ENCODE measurements at regions not wholly inside any gene's neighbourhood (a gene's known extent, or its start where the extent isn't known, plus 50 kb on each side); places are given as distances from the start of the nearest gene placed in this dataset.

- Histone ChIP-seq H3K9ac (ENCODE audit: low read depth in 1 of 2, low read length in 2 of 2) (no peak overlapping the region), H3K27ac (ENCODE audit: low read depth in 2 of 2, low read length in 2 of 2) (no peak overlapping the region), H3K9me3 (ENCODE audit: control insufficient read depth in 2 of 2, low read length in 2 of 2) (no peaks in the 10 kb centered on the region), H3K27me3 (ENCODE audit: control insufficient read depth in 2 of 2, insufficient read depth in 2 of 2, low read length in 2 of 2) (no peaks in the 10 kb centered on the region), H3K4me1 (ENCODE audit: control insufficient read depth in 2 of 2, insufficient read depth in 2 of 2, low read length in 2 of 2) (no peaks in the 10 kb centered on the region), H3K4me3 (ENCODE audit: low read length in 2 of 2) (no peak overlapping the region), H3K36me3 (ENCODE audit: control insufficient read depth in 2 of 2, insufficient read depth in 2 of 2, low read length in 2 of 2) (no peaks in the 10 kb centered on the region)
Measured at GRCh38 chr18:29250843-29251242, 1073.9 kb upstream of the CDH2 start.

- Histone ChIP-seq H3K4me1 (ENCODE audit: control insufficient read depth in 2 of 2, insufficient read depth in 2 of 2, low read length in 2 of 2) (no peaks in the 10 kb centered on the region), H3K9me3 (ENCODE audit: control insufficient read depth in 2 of 2, low read length in 2 of 2) (no peaks in the 10 kb centered on the region), H3K4me3 (ENCODE audit: low read length in 2 of 2) (no peak overlapping the region), H3K9ac (ENCODE audit: low read depth in 1 of 2, low read length in 2 of 2) (no peak overlapping the region), H3K36me3 (ENCODE audit: control insufficient read depth in 2 of 2, insufficient read depth in 2 of 2, low read length in 2 of 2) (no peaks in the 10 kb centered on the region), H3K27ac (ENCODE audit: low read depth in 2 of 2, low read length in 2 of 2) (no peak overlapping the region), H3K27me3 (ENCODE audit: control insufficient read depth in 2 of 2, insufficient read depth in 2 of 2, low read length in 2 of 2) (no peaks in the 10 kb centered on the region)
Measured at GRCh38 chr18:29250259-29250658, 1073.3 kb upstream of the CDH2 start.

- H3K4me3 ChIP-seq (ENCODE audit: low read length in 2 of 2) = no peak overlapping the region
- no peak overlapping the region for H3K27ac ChIP-seq (ENCODE audit: low read depth in 2 of 2, low read length in 2 of 2)
- no peaks in the 10 kb centered on the region for H3K4me1 ChIP-seq (ENCODE audit: control insufficient read depth in 2 of 2, insufficient read depth in 2 of 2, low read length in 2 of 2)
Measured at GRCh38 chr18:29248805-29249204, 1071.9 kb upstream of the CDH2 start.

GRCh38 chr18:29241199-29241598 lies 1064.3 kb upstream of the CDH2 start:
- Histone ChIP-seq H3K4me3 (ENCODE audit: low read length in 2 of 2) (no peak overlapping the region), H3K9me3 (ENCODE audit: control insufficient read depth in 2 of 2, low read length in 2 of 2) (peaks cover 0 to 2% of the 10 kb centered on the region in 2 donors), H3K36me3 (ENCODE audit: control insufficient read depth in 2 of 2, insufficient read depth in 2 of 2, low read length in 2 of 2) (no peaks in the 10 kb centered on the region), H3K27ac (ENCODE audit: low read depth in 2 of 2, low read length in 2 of 2) (no peak overlapping the region), H3K27me3 (ENCODE audit: control insufficient read depth in 2 of 2, insufficient read depth in 2 of 2, low read length in 2 of 2) (no peaks in the 10 kb centered on the region), H3K9ac (ENCODE audit: low read depth in 1 of 2, low read length in 2 of 2) (no peak overlapping the region), H3K4me1 (ENCODE audit: control insufficient read depth in 2 of 2, insufficient read depth in 2 of 2, low read length in 2 of 2) (no peaks in the 10 kb centered on the region)

More at GRCh38 chr18:29248805-29249204, 1071.9 kb upstream of the CDH2 start:
- Histone ChIP-seq H3K9me3 (ENCODE audit: control insufficient read depth in 2 of 2, low read length in 2 of 2) (no peaks in the 10 kb centered on the region), H3K9ac (ENCODE audit: low read depth in 1 of 2, low read length in 2 of 2) (no peak overlapping the region), H3K36me3 (ENCODE audit: control insufficient read depth in 2 of 2, insufficient read depth in 2 of 2, low read length in 2 of 2) (no peaks in the 10 kb centered on the region), H3K27me3 (ENCODE audit: control insufficient read depth in 2 of 2, insufficient read depth in 2 of 2, low read length in 2 of 2) (no peaks in the 10 kb centered on the region)

- no peaks in the 10 kb centered on the region for H3K36me3 ChIP-seq (ENCODE audit: control insufficient read depth in 2 of 2, insufficient read depth in 2 of 2, low read length in 2 of 2)
- H3K27me3 ChIP-seq (ENCODE audit: control insufficient read depth in 2 of 2, insufficient read depth in 2 of 2, low read length in 2 of 2) = no peaks in the 10 kb centered on the region
- no peaks in the 10 kb centered on the region for H3K4me1 ChIP-seq (ENCODE audit: control insufficient read depth in 2 of 2, insufficient read depth in 2 of 2, low read length in 2 of 2)
- H3K9me3 ChIP-seq (ENCODE audit: control insufficient read depth in 2 of 2, low read length in 2 of 2) = peaks cover 2% of the 10 kb centered on the region in 2 donors
- H3K4me3 ChIP-seq (ENCODE audit: low read length in 2 of 2) = no peak overlapping the region
- no peak overlapping the region for H3K27ac ChIP-seq (ENCODE audit: low read depth in 2 of 2, low read length in 2 of 2)
- H3K9ac ChIP-seq (ENCODE audit: low read depth in 1 of 2, low read length in 2 of 2) = no peak overlapping the region
Measured at GRCh38 chr18:29234751-29235150, 1057.8 kb upstream of the CDH2 start.

- H3K4me3 ChIP-seq (ENCODE audit: low read length in 2 of 2) = no peak overlapping the region
- H3K9ac ChIP-seq (ENCODE audit: low read depth in 1 of 2, low read length in 2 of 2) = no peak overlapping the region
- no peaks in the 10 kb centered on the region for H3K27me3 ChIP-seq (ENCODE audit: control insufficient read depth in 2 of 2, insufficient read depth in 2 of 2, low read length in 2 of 2)
- no peaks in the 10 kb centered on the region for H3K4me1 ChIP-seq (ENCODE audit: control insufficient read depth in 2 of 2, insufficient read depth in 2 of 2, low read length in 2 of 2)
- H3K9me3 ChIP-seq (ENCODE audit: control insufficient read depth in 2 of 2, low read length in 2 of 2) = peaks cover 0 to 2% of the 10 kb centered on the region in 2 donors
- no peaks in the 10 kb centered on the region for H3K36me3 ChIP-seq (ENCODE audit: control insufficient read depth in 2 of 2, insufficient read depth in 2 of 2, low read length in 2 of 2)
- H3K27ac ChIP-seq (ENCODE audit: low read depth in 2 of 2, low read length in 2 of 2) = no peak overlapping the region
Measured at GRCh38 chr18:29226213-29226612, 1049.3 kb upstream of the CDH2 start.

- peaks cover 0 to 2% of the 10 kb centered on the region in 2 donors for H3K9me3 ChIP-seq (ENCODE audit: control insufficient read depth in 2 of 2, low read length in 2 of 2)
- H3K4me3 ChIP-seq (ENCODE audit: low read length in 2 of 2) = no peak overlapping the region
- H3K27ac ChIP-seq (ENCODE audit: low read depth in 2 of 2, low read length in 2 of 2) = no peak overlapping the region
- H3K4me1 ChIP-seq (ENCODE audit: control insufficient read depth in 2 of 2, insufficient read depth in 2 of 2, low read length in 2 of 2) = no peaks in the 10 kb centered on the region
- no peaks in the 10 kb centered on the region for H3K27me3 ChIP-seq (ENCODE audit: control insufficient read depth in 2 of 2, insufficient read depth in 2 of 2, low read length in 2 of 2)
- H3K9ac ChIP-seq (ENCODE audit: low read depth in 1 of 2, low read length in 2 of 2) = no peak overlapping the region
- no peaks in the 10 kb centered on the region for H3K36me3 ChIP-seq (ENCODE audit: control insufficient read depth in 2 of 2, insufficient read depth in 2 of 2, low read length in 2 of 2)
Measured at GRCh38 chr18:29225351-29225750, 1048.4 kb upstream of the CDH2 start.

- no peak overlapping the region for H3K27ac ChIP-seq (ENCODE audit: low read depth in 2 of 2, low read length in 2 of 2)
- H3K9ac ChIP-seq (ENCODE audit: low read depth in 1 of 2, low read length in 2 of 2) = no peak overlapping the region
- no peaks in the 10 kb centered on the region for H3K9me3 ChIP-seq (ENCODE audit: control insufficient read depth in 2 of 2, low read length in 2 of 2)
- H3K36me3 ChIP-seq (ENCODE audit: control insufficient read depth in 2 of 2, insufficient read depth in 2 of 2, low read length in 2 of 2) = no peaks in the 10 kb centered on the region
- H3K27me3 ChIP-seq (ENCODE audit: control insufficient read depth in 2 of 2, insufficient read depth in 2 of 2, low read length in 2 of 2) = no peaks in the 10 kb centered on the region
- H3K4me3 ChIP-seq (ENCODE audit: low read length in 2 of 2) = no peak overlapping the region
- no peaks in the 10 kb centered on the region for H3K4me1 ChIP-seq (ENCODE audit: control insufficient read depth in 2 of 2, insufficient read depth in 2 of 2, low read length in 2 of 2)
Measured at GRCh38 chr18:29218091-29218490, 1041.2 kb upstream of the CDH2 start.

- Histone ChIP-seq H3K9me3 (ENCODE audit: control insufficient read depth in 2 of 2, low read length in 2 of 2) (no peaks in the 10 kb centered on the region), H3K4me1 (ENCODE audit: control insufficient read depth in 2 of 2, insufficient read depth in 2 of 2, low read length in 2 of 2) (no peaks in the 10 kb centered on the region), H3K27me3 (ENCODE audit: control insufficient read depth in 2 of 2, insufficient read depth in 2 of 2, low read length in 2 of 2) (no peaks in the 10 kb centered on the region), H3K9ac (ENCODE audit: low read depth in 1 of 2, low read length in 2 of 2) (no peak overlapping the region), H3K27ac (ENCODE audit: low read depth in 2 of 2, low read length in 2 of 2) (no peak overlapping the region), H3K4me3 (ENCODE audit: low read length in 2 of 2) (no peak overlapping the region), H3K36me3 (ENCODE audit: control insufficient read depth in 2 of 2, insufficient read depth in 2 of 2, low read length in 2 of 2) (no peaks in the 10 kb centered on the region)
Measured at GRCh38 chr18:29217124-29217915, 1040.4 kb upstream of the CDH2 start.

- Histone ChIP-seq H3K4me1 (ENCODE audit: control insufficient read depth in 2 of 2, insufficient read depth in 2 of 2, low read length in 2 of 2) (no peaks in the 10 kb centered on the region), H3K4me3 (ENCODE audit: low read length in 2 of 2) (no peak overlapping the region), H3K36me3 (ENCODE audit: control insufficient read depth in 2 of 2, insufficient read depth in 2 of 2, low read length in 2 of 2) (no peaks in the 10 kb centered on the region), H3K9ac (ENCODE audit: low read depth in 1 of 2, low read length in 2 of 2) (no peak overlapping the region), H3K27me3 (ENCODE audit: control insufficient read depth in 2 of 2, insufficient read depth in 2 of 2, low read length in 2 of 2) (no peaks in the 10 kb centered on the region), H3K9me3 (ENCODE audit: control insufficient read depth in 2 of 2, low read length in 2 of 2) (no peaks in the 10 kb centered on the region), H3K27ac (ENCODE audit: low read depth in 2 of 2, low read length in 2 of 2) (no peak overlapping the region)
Measured at GRCh38 chr18:29198834-29199233, 1021.9 kb upstream of the CDH2 start.

Data from mucosa of rectum (tissue), 2 donors.